Cardiac fibroblast (primary cell): ENCODE measurements at regions not wholly inside any gene's neighbourhood (a gene's known extent, or its start where the extent isn't known, plus 50 kb on each side); places are given as distances from the start of the nearest gene placed in this dataset.

Experiments
- DNase-seq, 2 donors: peaks; one replicate each; pipeline versions ENCODE4 v3.0.0 to v3.0.0-alpha.2; 2010; ENCODE audit warnings: low read depth in 2 of 2
- H3K4me3 ChIP-seq, 2 donors: replicated peaks in 1 of 2; 1 replicate in 1 of 2; 2 replicates in 1 of 2; pipeline ENCODE4 v1.5.1; 2011; ENCODE audit warnings: low read depth in 2 of 2, low read length in 2 of 2, mild to moderate bottlenecking in 2 of 2, moderate library complexity in 1 of 2
- CTCF ChIP-seq: IDR thresholded peaks from one replicate; pipeline ENCODE4 v1.5.1; 2011; ENCODE audit warnings: low read depth, mild to moderate bottlenecking, low read length, inconsistent platforms

GRCh38 chr18:8538935-8539334 is 70.3 kb upstream of the RAB12 start:
- no peak overlapping the region for H3K4me3 ChIP-seq
- no peak for DNase-seq
- TF ChIP-seq CTCF: no peak

- TF ChIP-seq CTCF: no peak
- H3K4me3 ChIP-seq: no peak overlapping the region
- DNase-seq: no peak
Measured at GRCh38 chr18:8546677-8547076, 62.6 kb upstream of the RAB12 start.

GRCh38 chr18:8548186-8548585 is 61.1 kb upstream of the RAB12 start:
- peak; percentile 19 to 45 for DNase-seq
- TF ChIP-seq CTCF: no peak
- H3K4me3 ChIP-seq: no peak overlapping the region

- H3K4me3 ChIP-seq: no peak overlapping the region
- DNase-seq: no peak
- TF ChIP-seq CTCF: no peak
Measured at GRCh38 chr18:8549254-8549757, 59.9 kb upstream of the RAB12 start.

GRCh38 chr18:8552151-8552550 is 57.1 kb upstream of the RAB12 start:
- TF ChIP-seq CTCF: no peak
- H3K4me3 ChIP-seq: no peak overlapping the region
- no peak for DNase-seq

GRCh38 chr18:8554354-8554753 is 54.9 kb upstream of the RAB12 start:
- no peak overlapping the region for H3K4me3 ChIP-seq
- TF ChIP-seq CTCF: no peak
- no peak for DNase-seq

- no peak overlapping the region for H3K4me3 ChIP-seq
- no peak for DNase-seq
- no peak for TF ChIP-seq CTCF
Measured at GRCh38 chr18:8556424-8556823, 52.8 kb upstream of the RAB12 start.
